ENCODE measurements at regions not wholly inside any gene's neighbourhood (a gene's known extent, or its start where the extent isn't known, plus 50 kb on each side); places are given as distances from the start of the nearest gene placed in this dataset.

GRCh38 chr3:40598338-40598737 is 73.6 kb downstream of the ZNF621 start:
- peaks cover 4% of the 10 kb centered on the region for H3K27me3 ChIP-seq (ENCODE audit: control insufficient read depth, extremely low read depth, insufficient read depth, low read length)
- H3K36me3 ChIP-seq (ENCODE audit: control insufficient read depth in 2 of 2, extremely low read depth in 1 of 2, insufficient read depth in 2 of 2, low read length in 2 of 2): no peaks in the 10 kb centered on the region
- FAIRE-seq (no peak), DNase-seq (ENCODE audit: low read depth, low spot score) (no peak)
- dilution Hi-C loops (cut with MboI; ENCODE audit: extremely low pct_ligation_motif_present, low sequenced_read_pairs): loop anchor here (25.0 kb wide), 1 partner anchor 639 kb away; no protein-coding TSS in a partner anchor
- H3K9me3 ChIP-seq (ENCODE audit: control insufficient read depth, low read depth, low read length): no peaks in the 10 kb centered on the region
- TF ChIP-seq, protein P1, sequence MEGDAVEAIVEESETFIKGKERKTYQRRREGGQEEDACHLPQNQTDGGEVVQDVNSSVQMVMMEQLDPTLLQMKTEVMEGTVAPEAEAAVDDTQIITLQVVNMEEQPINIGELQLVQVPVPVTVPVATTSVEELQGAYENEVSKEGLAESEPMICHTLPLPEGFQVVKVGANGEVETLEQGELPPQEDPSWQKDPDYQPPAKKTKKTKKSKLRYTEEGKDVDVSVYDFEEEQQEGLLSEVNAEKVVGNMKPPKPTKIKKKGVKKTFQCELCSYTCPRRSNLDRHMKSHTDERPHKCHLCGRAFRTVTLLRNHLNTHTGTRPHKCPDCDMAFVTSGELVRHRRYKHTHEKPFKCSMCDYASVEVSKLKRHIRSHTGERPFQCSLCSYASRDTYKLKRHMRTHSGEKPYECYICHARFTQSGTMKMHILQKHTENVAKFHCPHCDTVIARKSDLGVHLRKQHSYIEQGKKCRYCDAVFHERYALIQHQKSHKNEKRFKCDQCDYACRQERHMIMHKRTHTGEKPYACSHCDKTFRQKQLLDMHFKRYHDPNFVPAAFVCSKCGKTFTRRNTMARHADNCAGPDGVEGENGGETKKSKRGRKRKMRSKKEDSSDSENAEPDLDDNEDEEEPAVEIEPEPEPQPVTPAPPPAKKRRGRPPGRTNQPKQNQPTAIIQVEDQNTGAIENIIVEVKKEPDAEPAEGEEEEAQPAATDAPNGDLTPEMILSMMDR (optimal IDR thresholded peaks at IDR 0.05 in 1 of 3, IDR thresholded peaks at IDR 0.05 in 1 of 3, conservative IDR thresholded peaks at IDR 0.05 in 1 of 3; ENCODE audit: extremely low read depth in 1 of 3, insufficient read depth in 2 of 3, low read length in 3 of 3): no peak
- TF ChIP-seq EZH2 (IDR thresholded peaks at IDR 0.05; ENCODE audit: low read length): no peak
- no peaks in the 10 kb centered on the region for H3K79me2 ChIP-seq (ENCODE audit: control insufficient read depth, insufficient read depth, low read length)
- H2AFZ ChIP-seq (ENCODE audit: control insufficient read depth, low read length): no peak overlapping the region
- no peak overlapping the region for H3K9ac ChIP-seq (ENCODE audit: control insufficient read depth, extremely low read depth, insufficient read depth, low read length)
- H3K4me2 ChIP-seq (ENCODE audit: control insufficient read depth, extremely low read depth, insufficient read depth, low read depth, low read length): no peak overlapping the region
- no peak overlapping the region for H3K27ac ChIP-seq (ENCODE audit: control insufficient read depth, insufficient read depth, low read length)
- no peak overlapping the region for H3K4me3 ChIP-seq (ENCODE audit: control insufficient read depth in 2 of 3, extremely low read depth in 1 of 3, insufficient read depth in 2 of 3, low read depth in 1 of 3, low read length in 3 of 3)
- no peaks in the 10 kb centered on the region for H4K20me1 ChIP-seq (ENCODE audit: control insufficient read depth, extremely low read depth, insufficient read depth, low read length)
- H3K9me1 ChIP-seq (ENCODE audit: control insufficient read depth, extremely low read depth, insufficient read depth, low read length): no peaks in the 10 kb centered on the region
- peaks cover 4% of the 10 kb centered on the region for H3K4me1 ChIP-seq (ENCODE audit: control insufficient read depth, extremely low read depth, insufficient read depth, low read length)

GRCh38 chr3:40598962-40599361 is 74.2 kb downstream of the ZNF621 start:
- no peak for FAIRE-seq
- H2AFZ ChIP-seq (ENCODE audit: control insufficient read depth, low read length): no peak overlapping the region
- no peak overlapping the region for H3K27ac ChIP-seq (ENCODE audit: control insufficient read depth, insufficient read depth, low read length)
- H3K4me2 ChIP-seq (ENCODE audit: control insufficient read depth, extremely low read depth, insufficient read depth, low read depth, low read length): no peak overlapping the region
- H3K27me3 ChIP-seq (ENCODE audit: control insufficient read depth, extremely low read depth, insufficient read depth, low read length): peaks cover 4% of the 10 kb centered on the region
- H4K20me1 ChIP-seq (ENCODE audit: control insufficient read depth, extremely low read depth, insufficient read depth, low read length): no peaks in the 10 kb centered on the region
- dilution Hi-C loops (cut with MboI; ENCODE audit: extremely low pct_ligation_motif_present, low sequenced_read_pairs): loop anchor here (25.0 kb wide), 1 partner anchor 638 kb away; no protein-coding TSS in a partner anchor
- H3K9me3 ChIP-seq (ENCODE audit: control insufficient read depth, low read depth, low read length): no peaks in the 10 kb centered on the region
- H3K4me3 ChIP-seq (ENCODE audit: control insufficient read depth in 2 of 3, extremely low read depth in 1 of 3, insufficient read depth in 2 of 3, low read depth in 1 of 3, low read length in 3 of 3): no peak overlapping the region
- no peak for TF ChIP-seq EZH2 (IDR thresholded peaks at IDR 0.05; ENCODE audit: low read length)
- TF ChIP-seq, protein P1 (optimal IDR thresholded peaks at IDR 0.05 in 1 of 3, IDR thresholded peaks at IDR 0.05 in 1 of 3, conservative IDR thresholded peaks at IDR 0.05 in 1 of 3; ENCODE audit: extremely low read depth in 1 of 3, insufficient read depth in 2 of 3, low read length in 3 of 3): no peak
- no peaks in the 10 kb centered on the region for H3K9me1 ChIP-seq (ENCODE audit: control insufficient read depth, extremely low read depth, insufficient read depth, low read length)
- H3K79me2 ChIP-seq (ENCODE audit: control insufficient read depth, insufficient read depth, low read length): no peaks in the 10 kb centered on the region
- DNase-seq (ENCODE audit: low read depth, low spot score): no peak
- no peak overlapping the region for H3K9ac ChIP-seq (ENCODE audit: control insufficient read depth, extremely low read depth, insufficient read depth, low read length)
- no peaks in the 10 kb centered on the region for H3K36me3 ChIP-seq (ENCODE audit: control insufficient read depth in 2 of 2, extremely low read depth in 1 of 2, insufficient read depth in 2 of 2, low read length in 2 of 2)
- peaks cover 4% of the 10 kb centered on the region for H3K4me1 ChIP-seq (ENCODE audit: control insufficient read depth, extremely low read depth, insufficient read depth, low read length)

Data from keratinocyte (primary cell).